Fibroblast of lung (primary cell): ENCODE measurements at regions not wholly inside any gene's neighbourhood (a gene's known extent, or its start where the extent isn't known, plus 50 kb on each side); places are given as distances from the start of the nearest gene placed in this dataset.

Experiments used
- CTCF ChIP-seq, 2 donors: IDR thresholded peaks in 1 of 2; conservative IDR thresholded peaks in 1 of 2; 1 replicate in 1 of 2; 2 replicates in 1 of 2; pipeline ENCODE4 v1.5.1; 2011 to 2012; ENCODE audit warnings: low read length in 2 of 2, control low read depth in 1 of 2, inconsistent platforms in 1 of 2, low read depth in 1 of 2, mild to moderate bottlenecking in 1 of 2
- EZH2 ChIP-seq: IDR thresholded peaks from 2 replicates; pipeline ENCODE4 v1.5.1; 2012; ENCODE audit warnings: low read length, control low read depth, mild to moderate bottlenecking; ENCODE audit errors: missing control alignments

GRCh38 chr17:73856556-73856955, 212.3 kb upstream of the SDK2 start:
- TF ChIP-seq EZH2 (no peak), CTCF (conservative IDR thresholded peaks at IDR 0.05 in 1 of 2, IDR thresholded peaks at IDR 0.05 in 1 of 2; ENCODE audit: low read depth in 1 of 2, low read length in 2 of 2) (no peak)
